ENCODE measurements at regions not wholly inside any gene's neighbourhood (a gene's known extent, or its start where the extent isn't known, plus 50 kb on each side); places are given as distances from the start of the nearest gene placed in this dataset.

GRCh38 chr6:105603788-105604586, 201.1 kb upstream of the PREP start:
- TF ChIP-seq CTCF (IDR thresholded peaks at IDR 0.05; ENCODE audit: extremely low read depth in 1 of 2, insufficient read depth in 1 of 2, low read depth in 1 of 2, low read length in 2 of 2) (no peak), POLR2A (IDR thresholded peaks at IDR 0.05; ENCODE audit: low read depth, low read length) (no peak), MAX (IDR thresholded peaks at IDR 0.05; ENCODE audit: insufficient read depth, insufficient read length) (no peak), EZH2 (IDR thresholded peaks at IDR 0.05; ENCODE audit: borderline replicate concordance, low read depth, low read length, severe bottlenecking) (no peak), POLR2AphosphoS5 (IDR thresholded peaks at IDR 0.05; ENCODE audit: insufficient read depth, low read depth, low read length) (no peak)
